ENCODE measurements at regions not wholly inside any gene's neighbourhood (a gene's known extent, or its start where the extent isn't known, plus 50 kb on each side); places are given as distances from the start of the nearest gene placed in this dataset.
"Not testable (repeated sequence)": the region's sequence is repeated elsewhere in the genome, so short reads cannot be mapped to it uniquely, and the experiment has no call there.

GRCh38 chr4:3380336-3380735 is 61.4 kb upstream of the HGFAC start:
- H3K4me3 ChIP-seq (ENCODE audit: insufficient read depth in 1 of 2, low read depth in 1 of 2, low read length in 2 of 2); H3K18ac ChIP-seq (ENCODE audit: low read depth in 1 of 2, low read length in 2 of 2); H2BK15ac ChIP-seq (ENCODE audit: low read depth, poor library complexity, severe bottlenecking); H2BK5ac ChIP-seq (ENCODE audit: low read depth, low read length, poor library complexity, severe bottlenecking); H2AK5ac ChIP-seq (ENCODE audit: low read length, severe bottlenecking); H3K27ac ChIP-seq (ENCODE audit: low read length, poor library complexity, severe bottlenecking); H4K8ac ChIP-seq (ENCODE audit: low read length); H2BK12ac ChIP-seq (ENCODE audit: low read length in 2 of 2); H3K4me2 ChIP-seq (ENCODE audit: low read length, poor library complexity, severe bottlenecking); H3K14ac ChIP-seq (ENCODE audit: low read length in 2 of 2); DNase-seq; H2BK120ac ChIP-seq (ENCODE audit: low read depth, low read length); H3K4ac ChIP-seq (ENCODE audit: low read depth in 1 of 2, low read length in 2 of 2); H2AFZ ChIP-seq (ENCODE audit: low read depth, low read length); H4K91ac ChIP-seq (ENCODE audit: low read length); H3K9ac ChIP-seq (ENCODE audit: low read length); H3K23ac ChIP-seq (ENCODE audit: low read length in 2 of 2); H3K27me3 ChIP-seq (ENCODE audit: control insufficient read depth in 1 of 2, insufficient read depth in 1 of 2, low read length in 2 of 2): not testable (repeated sequence)
- WGBS, result 96% methylated on average over 3 of the region's 3 CpGs
- H3K79me1 ChIP-seq (replicated peaks; ENCODE audit: low read length, poor library complexity, severe bottlenecking), result peaks cover 26% of the 10 kb centered on the region
- H3K4me1 ChIP-seq (ENCODE audit: control insufficient read depth, insufficient read depth, low read depth, low read length), result peaks cover 18% of the 10 kb centered on the region
- peaks cover 10% of the 10 kb centered on the region for H3K9me3 ChIP-seq (ENCODE audit: control insufficient read depth, low read length)
- peaks cover 3 to 12% of the 10 kb centered on the region in 2 experiments for H3K36me3 ChIP-seq (ENCODE audit: control insufficient read depth in 1 of 2, insufficient read depth in 2 of 2, low read depth in 1 of 2, low read length in 2 of 2)

GRCh38 chr4:3381208-3381607 is 60.6 kb upstream of the HGFAC start:
- not testable (repeated sequence) for H3K4me2 ChIP-seq (ENCODE audit: low read length, poor library complexity, severe bottlenecking); H3K9ac ChIP-seq (ENCODE audit: low read length); H3K27me3 ChIP-seq (ENCODE audit: control insufficient read depth in 1 of 2, insufficient read depth in 1 of 2, low read length in 2 of 2); H3K27ac ChIP-seq (ENCODE audit: low read length, poor library complexity, severe bottlenecking); H3K4me3 ChIP-seq (ENCODE audit: insufficient read depth in 1 of 2, low read depth in 1 of 2, low read length in 2 of 2); H2BK15ac ChIP-seq (ENCODE audit: low read depth, poor library complexity, severe bottlenecking); H2BK120ac ChIP-seq (ENCODE audit: low read depth, low read length); H3K18ac ChIP-seq (ENCODE audit: low read depth in 1 of 2, low read length in 2 of 2); H3K14ac ChIP-seq (ENCODE audit: low read length in 2 of 2); H3K4ac ChIP-seq (ENCODE audit: low read depth in 1 of 2, low read length in 2 of 2); H2AFZ ChIP-seq (ENCODE audit: low read depth, low read length); H2BK12ac ChIP-seq (ENCODE audit: low read length in 2 of 2); H3K23ac ChIP-seq (ENCODE audit: low read length in 2 of 2); H4K8ac ChIP-seq (ENCODE audit: low read length); H2BK5ac ChIP-seq (ENCODE audit: low read depth, low read length, poor library complexity, severe bottlenecking); H2AK5ac ChIP-seq (ENCODE audit: low read length, severe bottlenecking); DNase-seq; H4K91ac ChIP-seq (ENCODE audit: low read length)
- Histone ChIP-seq H3K79me1 (replicated peaks; ENCODE audit: low read length, poor library complexity, severe bottlenecking) (peaks cover 33% of the 10 kb centered on the region), H3K36me3 (ENCODE audit: control insufficient read depth in 1 of 2, insufficient read depth in 2 of 2, low read depth in 1 of 2, low read length in 2 of 2) (peaks cover 3 to 11% of the 10 kb centered on the region in 2 experiments), H3K9me3 (ENCODE audit: control insufficient read depth, low read length) (peaks cover 10% of the 10 kb centered on the region), H3K4me1 (ENCODE audit: control insufficient read depth, insufficient read depth, low read depth, low read length) (peaks cover 18% of the 10 kb centered on the region)
- 90% methylated on average over 4 of the region's 5 CpGs for WGBS

GRCh38 chr4:3382251-3382650 is 59.5 kb upstream of the HGFAC start:
- Histone ChIP-seq H3K79me1 (replicated peaks; ENCODE audit: low read length, poor library complexity, severe bottlenecking) (peaks cover 29% of the 10 kb centered on the region), H3K4me3 (ENCODE audit: insufficient read depth in 1 of 2, low read depth in 1 of 2, low read length in 2 of 2) (no peak overlapping the region), H3K9me3 (ENCODE audit: control insufficient read depth, low read length) (peaks cover 10% of the 10 kb centered on the region), H3K4ac (ENCODE audit: low read depth in 1 of 2, low read length in 2 of 2) (no peak overlapping the region), H3K4me2 (ENCODE audit: low read length, poor library complexity, severe bottlenecking) (no peak overlapping the region), H2AFZ (ENCODE audit: low read depth, low read length) (no peak overlapping the region), H3K9ac (ENCODE audit: low read length) (no peak overlapping the region), H3K14ac (ENCODE audit: low read length in 2 of 2) (no peak overlapping the region), H3K27me3 (ENCODE audit: control insufficient read depth in 1 of 2, insufficient read depth in 1 of 2, low read length in 2 of 2) (no peaks in the 10 kb centered on the region), H2BK5ac (ENCODE audit: low read depth, low read length, poor library complexity, severe bottlenecking) (no peak overlapping the region), H3K18ac (ENCODE audit: low read depth in 1 of 2, low read length in 2 of 2) (no peak overlapping the region), H2AK5ac (ENCODE audit: low read length, severe bottlenecking) (no peak overlapping the region), H2BK12ac (ENCODE audit: low read length in 2 of 2) (no peak overlapping the region), H3K4me1 (ENCODE audit: control insufficient read depth, insufficient read depth, low read depth, low read length) (peaks cover 20% of the 10 kb centered on the region), H2BK15ac (ENCODE audit: low read depth, poor library complexity, severe bottlenecking) (no peak overlapping the region), H3K27ac (ENCODE audit: low read length, poor library complexity, severe bottlenecking) (no peak overlapping the region), H3K36me3 (ENCODE audit: control insufficient read depth in 1 of 2, insufficient read depth in 2 of 2, low read depth in 1 of 2, low read length in 2 of 2) (peaks cover 0 to 5% of the 10 kb centered on the region in 2 experiments), H4K91ac (ENCODE audit: low read length) (no peak overlapping the region), H2BK120ac (ENCODE audit: low read depth, low read length) (no peak overlapping the region), H3K23ac (ENCODE audit: low read length in 2 of 2) (no peak overlapping the region), H4K8ac (ENCODE audit: low read length) (no peak overlapping the region)
- WGBS, result 97% methylated on average over 6 of the region's 6 CpGs
- no peak for DNase-seq

GRCh38 chr4:3384391-3384770 is 57.4 kb upstream of the HGFAC start:
- no peak for DNase-seq
- H3K23ac ChIP-seq (ENCODE audit: low read length in 2 of 2), result no peak overlapping the region
- 91% methylated on average over 7 of the region's 7 CpGs for WGBS
- H3K4me1 ChIP-seq (ENCODE audit: control insufficient read depth, insufficient read depth, low read depth, low read length), result peaks cover 31% of the 10 kb centered on the region
- H3K27me3 ChIP-seq (ENCODE audit: control insufficient read depth in 1 of 2, insufficient read depth in 1 of 2, low read length in 2 of 2), result no peaks in the 10 kb centered on the region
- H2AFZ ChIP-seq (ENCODE audit: low read depth, low read length), result peak overlapping the region; percentile 6
- no peak overlapping the region for H3K9ac ChIP-seq (ENCODE audit: low read length)
- no peak overlapping the region for H3K4me2 ChIP-seq (ENCODE audit: low read length, poor library complexity, severe bottlenecking)
- H3K79me1 ChIP-seq (replicated peaks; ENCODE audit: low read length, poor library complexity, severe bottlenecking), result peaks cover 26% of the 10 kb centered on the region
- H4K91ac ChIP-seq (ENCODE audit: low read length), result no peak overlapping the region
- H3K9me3 ChIP-seq (ENCODE audit: control insufficient read depth, low read length), result peaks cover 10% of the 10 kb centered on the region
- no peak overlapping the region for H3K27ac ChIP-seq (ENCODE audit: low read length, poor library complexity, severe bottlenecking)
- no peak overlapping the region for H2BK5ac ChIP-seq (ENCODE audit: low read depth, low read length, poor library complexity, severe bottlenecking)
- H3K18ac ChIP-seq (ENCODE audit: low read depth in 1 of 2, low read length in 2 of 2), result no peak overlapping the region
- no peak overlapping the region for H3K14ac ChIP-seq (ENCODE audit: low read length in 2 of 2)
- no peak overlapping the region for H4K8ac ChIP-seq (ENCODE audit: low read length)
- no peak overlapping the region for H2BK120ac ChIP-seq (ENCODE audit: low read depth, low read length)
- no peak overlapping the region for H3K4ac ChIP-seq (ENCODE audit: low read depth in 1 of 2, low read length in 2 of 2)
- peaks cover 0 to 5% of the 10 kb centered on the region in 2 experiments for H3K36me3 ChIP-seq (ENCODE audit: control insufficient read depth in 1 of 2, insufficient read depth in 2 of 2, low read depth in 1 of 2, low read length in 2 of 2)
- no peak overlapping the region for H2BK12ac ChIP-seq (ENCODE audit: low read length in 2 of 2)
- no peak overlapping the region for H2BK15ac ChIP-seq (ENCODE audit: low read depth, poor library complexity, severe bottlenecking)
- H3K4me3 ChIP-seq (ENCODE audit: insufficient read depth in 1 of 2, low read depth in 1 of 2, low read length in 2 of 2), result no peak overlapping the region
- no peak overlapping the region for H2AK5ac ChIP-seq (ENCODE audit: low read length, severe bottlenecking)

Data from mesenchymal stem cell (in vitro differentiated cells and primary cell).